ENCODE measurements at regions not wholly inside any gene's neighbourhood (a gene's known extent, or its start where the extent isn't known, plus 50 kb on each side); places are given as distances from the start of the nearest gene placed in this dataset.

GRCh38 chr4:112889199-112889598 is 160.3 kb upstream of the ANK2 start:
- DNase-seq (ENCODE audit: low spot score) = no peak
- Histone ChIP-seq H3K4me3 (no peak overlapping the region), H3K4me1 (replicated peaks) (no peaks in the 10 kb centered on the region), H3K27me3 (replicated peaks; ENCODE audit: insufficient read depth) (no peaks in the 10 kb centered on the region), H3K9me3 (no peaks in the 10 kb centered on the region), H3K27ac (no peak overlapping the region), H3K36me3 (no peaks in the 10 kb centered on the region)
- intact Hi-C loops (cut with DNase I) = no loop called here
- TF ChIP-seq CTCF (IDR thresholded peaks at IDR 0.05) (no peak), POLR2AphosphoS5 (IDR thresholded peaks at IDR 0.05) (no peak), POLR2A (IDR thresholded peaks at IDR 0.05) (no peak)

GRCh38 chr4:112889619-112890527 is 159.6 kb upstream of the ANK2 start:
- no peaks in the 10 kb centered on the region for H3K36me3 ChIP-seq
- WGBS = 18% methylated on average over 5 of the region's 5 CpGs
- intact Hi-C loops (cut with DNase I) = no loop called here
- no peaks in the 10 kb centered on the region for H3K9me3 ChIP-seq
- no peaks in the 10 kb centered on the region for H3K27me3 ChIP-seq (replicated peaks; ENCODE audit: insufficient read depth)
- no peak overlapping the region for H3K27ac ChIP-seq
- H3K4me1 ChIP-seq (replicated peaks) = no peaks in the 10 kb centered on the region
- H3K4me3 ChIP-seq = no peak overlapping the region
- no peak for TF ChIP-seq POLR2AphosphoS5 (IDR thresholded peaks at IDR 0.05)
- no peak for TF ChIP-seq CTCF (IDR thresholded peaks at IDR 0.05)
- TF ChIP-seq POLR2A (IDR thresholded peaks at IDR 0.05) = no peak
- no peak for DNase-seq (ENCODE audit: low spot score)

- H3K27ac ChIP-seq = no peak overlapping the region
- TF ChIP-seq POLR2A (IDR thresholded peaks at IDR 0.05) = no peak
- no peak for TF ChIP-seq POLR2AphosphoS5 (IDR thresholded peaks at IDR 0.05)
- no peak for TF ChIP-seq CTCF (IDR thresholded peaks at IDR 0.05)
- H3K4me3 ChIP-seq = no peak overlapping the region
- no peaks in the 10 kb centered on the region for H3K27me3 ChIP-seq (replicated peaks; ENCODE audit: insufficient read depth)
- no peaks in the 10 kb centered on the region for H3K36me3 ChIP-seq
- no peak for DNase-seq (ENCODE audit: low spot score)
- 71% methylated on average over 3 of the region's 3 CpGs for WGBS
- H3K9me3 ChIP-seq = no peaks in the 10 kb centered on the region
- no peaks in the 10 kb centered on the region for H3K4me1 ChIP-seq (replicated peaks)
- intact Hi-C loops (cut with DNase I) = no loop called here
Measured at GRCh38 chr4:112894480-112894879, 155.0 kb upstream of the ANK2 start.

GRCh38 chr4:112894951-112895350 is 154.5 kb upstream of the ANK2 start:
- Histone ChIP-seq H3K27me3 (replicated peaks; ENCODE audit: insufficient read depth) (no peaks in the 10 kb centered on the region), H3K4me3 (no peak overlapping the region), H3K4me1 (replicated peaks) (no peaks in the 10 kb centered on the region), H3K9me3 (no peaks in the 10 kb centered on the region), H3K36me3 (no peaks in the 10 kb centered on the region), H3K27ac (no peak overlapping the region)
- no peak for TF ChIP-seq POLR2A (IDR thresholded peaks at IDR 0.05)
- no peak for DNase-seq (ENCODE audit: low spot score)
- intact Hi-C loops (cut with DNase I) = no loop called here
- WGBS = 66% methylated on average over 1 of the region's 1 CpG

GRCh38 chr4:112895811-112896608 is 153.4 kb upstream of the ANK2 start:
- Histone ChIP-seq H3K27me3 (replicated peaks; ENCODE audit: insufficient read depth) (no peaks in the 10 kb centered on the region), H3K4me3 (no peak overlapping the region), H3K4me1 (replicated peaks) (no peaks in the 10 kb centered on the region), H3K27ac (no peak overlapping the region), H3K9me3 (no peaks in the 10 kb centered on the region), H3K36me3 (no peaks in the 10 kb centered on the region)
- DNase-seq (ENCODE audit: low spot score) = no peak
- WGBS = 64% methylated on average over 4 of the region's 4 CpGs
- TF ChIP-seq POLR2AphosphoS5 (IDR thresholded peaks at IDR 0.05) (no peak), POLR2A (IDR thresholded peaks at IDR 0.05) (no peak), CTCF (IDR thresholded peaks at IDR 0.05) (no peak)
- intact Hi-C loops (cut with DNase I) = no loop called here

Measured in prostate gland (tissue), 2 donors.